ENCODE measurements at regions not wholly inside any gene's neighbourhood (a gene's known extent, or its start where the extent isn't known, plus 50 kb on each side); places are given as distances from the start of the nearest gene placed in this dataset.
A peak's percentile ranks its signal among the peaks of the same experiment; 100 is the strongest.

DNA sequence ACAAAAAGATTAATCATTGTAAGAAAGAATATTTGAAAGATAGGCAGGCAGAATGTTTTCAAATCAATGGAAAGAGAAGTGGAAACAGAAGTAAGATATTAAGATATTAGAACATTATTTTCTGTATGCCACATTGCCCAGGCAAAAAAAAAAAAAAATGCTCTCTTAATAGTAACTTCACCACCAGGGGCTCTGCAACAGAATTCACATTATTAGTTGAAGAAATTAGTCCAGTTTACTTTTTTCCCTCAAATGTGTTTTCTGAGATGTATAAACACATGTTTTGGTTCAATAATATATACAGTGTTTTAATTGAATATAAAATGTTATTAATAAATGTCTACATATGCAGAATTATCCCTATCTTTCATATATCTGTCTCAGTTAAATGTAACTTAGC lies 78.0 kb upstream of the ADAD1 start:
- no peak for DNase-seq (ENCODE audit: low spot score in 2 of 2)
- TF ChIP-seq, protein P1, sequence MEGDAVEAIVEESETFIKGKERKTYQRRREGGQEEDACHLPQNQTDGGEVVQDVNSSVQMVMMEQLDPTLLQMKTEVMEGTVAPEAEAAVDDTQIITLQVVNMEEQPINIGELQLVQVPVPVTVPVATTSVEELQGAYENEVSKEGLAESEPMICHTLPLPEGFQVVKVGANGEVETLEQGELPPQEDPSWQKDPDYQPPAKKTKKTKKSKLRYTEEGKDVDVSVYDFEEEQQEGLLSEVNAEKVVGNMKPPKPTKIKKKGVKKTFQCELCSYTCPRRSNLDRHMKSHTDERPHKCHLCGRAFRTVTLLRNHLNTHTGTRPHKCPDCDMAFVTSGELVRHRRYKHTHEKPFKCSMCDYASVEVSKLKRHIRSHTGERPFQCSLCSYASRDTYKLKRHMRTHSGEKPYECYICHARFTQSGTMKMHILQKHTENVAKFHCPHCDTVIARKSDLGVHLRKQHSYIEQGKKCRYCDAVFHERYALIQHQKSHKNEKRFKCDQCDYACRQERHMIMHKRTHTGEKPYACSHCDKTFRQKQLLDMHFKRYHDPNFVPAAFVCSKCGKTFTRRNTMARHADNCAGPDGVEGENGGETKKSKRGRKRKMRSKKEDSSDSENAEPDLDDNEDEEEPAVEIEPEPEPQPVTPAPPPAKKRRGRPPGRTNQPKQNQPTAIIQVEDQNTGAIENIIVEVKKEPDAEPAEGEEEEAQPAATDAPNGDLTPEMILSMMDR (IDR thresholded peaks at IDR 0.05) = no peak
- Histone ChIP-seq H3K9me3 (no peaks in the 10 kb centered on the region), H3K36me3 (peaks cover 9 to 19% of the 10 kb centered on the region in 2 donors), H3K27ac (no peak overlapping the region), H3K4me3 (no peak overlapping the region), H3K27me3 (no peaks in the 10 kb centered on the region), H3K4me1 (no peaks in the 10 kb centered on the region)
- intact Hi-C loops (cut with DNase I) = no loop called here

DNA sequence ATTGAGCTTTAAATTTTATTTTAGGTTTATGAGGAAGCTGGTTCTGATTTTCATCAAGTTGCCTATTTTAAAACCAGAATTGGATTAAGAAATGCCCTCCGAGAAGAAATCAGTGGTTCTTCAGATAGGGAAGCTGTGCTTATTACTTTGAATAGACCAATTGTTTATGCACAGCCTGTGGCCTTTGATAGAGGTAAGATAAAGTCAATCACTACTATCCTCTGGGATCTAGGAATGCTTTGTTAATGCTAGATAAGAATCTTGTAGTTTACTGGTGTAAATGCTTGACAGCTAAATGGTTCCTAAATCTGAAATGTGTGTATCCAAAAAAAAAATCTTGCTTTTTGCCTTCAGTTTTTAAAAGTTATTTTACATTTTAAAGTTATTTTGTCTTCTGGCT lies 73.0 kb upstream of the ADAD1 start:
- H3K36me3 ChIP-seq = peaks cover 23 to 32% of the 10 kb centered on the region in 2 donors
- H3K4me3 ChIP-seq = no peak overlapping the region
- H3K27ac ChIP-seq = no peak overlapping the region
- DNase-seq (ENCODE audit: low spot score in 2 of 2) = no peak
- H3K9me3 ChIP-seq = no peaks in the 10 kb centered on the region
- intact Hi-C loops (cut with DNase I) = no loop called here
- no peaks in the 10 kb centered on the region for H3K27me3 ChIP-seq
- TF ChIP-seq, protein P1 (IDR thresholded peaks at IDR 0.05) = no peak
- H3K4me1 ChIP-seq = no peaks in the 10 kb centered on the region

DNA sequence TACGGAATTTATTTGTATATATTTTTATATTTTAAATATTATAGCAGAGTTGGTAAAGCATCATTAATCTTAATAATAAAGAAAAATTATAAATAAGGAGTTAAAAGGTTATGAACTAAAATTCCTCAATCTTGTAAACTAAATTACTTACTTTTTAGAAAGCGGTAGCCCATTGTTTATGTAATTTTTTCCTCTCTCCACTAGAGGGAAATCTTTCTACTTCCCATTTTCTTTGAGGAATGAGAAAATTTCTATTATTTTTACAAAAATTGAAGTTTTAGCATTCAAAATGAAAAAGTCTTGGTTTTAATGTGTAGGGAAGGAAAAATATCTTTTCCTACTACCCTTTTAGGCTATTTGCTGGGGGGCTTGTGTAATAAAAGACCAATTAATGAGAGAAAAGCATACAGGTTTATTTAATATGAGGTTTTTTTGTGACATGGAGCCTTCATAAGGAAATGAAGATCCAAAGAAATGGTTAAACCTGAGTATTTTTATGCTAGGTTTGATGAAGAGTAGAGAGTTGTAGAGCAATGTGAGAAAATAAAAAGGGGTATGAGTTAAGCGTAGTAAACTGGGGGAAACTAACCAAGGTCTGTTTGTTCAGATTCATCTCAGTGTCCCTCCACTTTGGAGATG lies 68.7 kb upstream of the ADAD1 start:
- Histone ChIP-seq H3K9me3 (no peaks in the 10 kb centered on the region), H3K36me3 (peaks cover 19 to 35% of the 10 kb centered on the region in 2 donors), H3K4me3 (no peak overlapping the region), H3K27ac (no peak overlapping the region), H3K4me1 (no peaks in the 10 kb centered on the region), H3K27me3 (no peaks in the 10 kb centered on the region)
- intact Hi-C loops (cut with DNase I) = no loop called here
- TF ChIP-seq, protein P1 (IDR thresholded peaks at IDR 0.05) = peak in 2 of 3 experiments; percentile 29 to 47
- no peak for DNase-seq (ENCODE audit: low spot score in 2 of 2)

DNA sequence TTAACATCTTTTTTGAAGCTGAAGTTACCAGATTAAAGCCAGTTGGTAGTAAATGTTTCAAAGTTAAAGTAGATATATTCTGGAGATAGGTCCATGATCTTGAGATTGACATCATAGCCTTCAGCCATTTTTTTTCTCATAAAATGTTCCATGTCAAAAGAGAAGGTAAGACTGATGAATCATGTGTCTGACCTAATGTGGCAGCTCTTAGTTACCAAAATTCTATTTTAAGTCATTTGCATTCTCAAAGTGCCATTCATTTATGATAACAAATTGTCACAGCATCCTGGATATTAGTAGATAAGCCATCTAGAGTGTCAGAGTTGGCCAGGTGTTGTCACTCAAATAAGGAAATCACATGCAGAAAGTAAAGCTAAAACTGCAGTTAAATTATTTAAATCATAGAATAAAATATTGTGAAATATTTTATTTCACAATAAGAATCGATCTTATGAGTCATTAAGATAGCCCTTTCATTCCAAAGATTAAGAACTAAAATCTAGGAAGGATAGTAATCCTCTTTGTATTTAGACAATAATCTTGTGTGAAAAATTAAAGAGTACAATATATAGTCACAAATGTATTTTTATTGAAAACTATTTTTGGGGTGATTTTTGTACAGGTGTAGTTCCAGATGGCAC lies 65.7 kb upstream of the ADAD1 start:
- intact Hi-C loops (cut with DNase I) = no loop called here
- Histone ChIP-seq H3K36me3 (peaks cover 42 to 49% of the 10 kb centered on the region in 2 donors), H3K4me1 (no peaks in the 10 kb centered on the region), H3K27me3 (no peaks in the 10 kb centered on the region), H3K4me3 (no peak overlapping the region), H3K27ac (no peak overlapping the region), H3K9me3 (no peaks in the 10 kb centered on the region)
- TF ChIP-seq, protein P1 (IDR thresholded peaks at IDR 0.05) = no peak
- no peak for DNase-seq (ENCODE audit: low spot score in 2 of 2)

DNA sequence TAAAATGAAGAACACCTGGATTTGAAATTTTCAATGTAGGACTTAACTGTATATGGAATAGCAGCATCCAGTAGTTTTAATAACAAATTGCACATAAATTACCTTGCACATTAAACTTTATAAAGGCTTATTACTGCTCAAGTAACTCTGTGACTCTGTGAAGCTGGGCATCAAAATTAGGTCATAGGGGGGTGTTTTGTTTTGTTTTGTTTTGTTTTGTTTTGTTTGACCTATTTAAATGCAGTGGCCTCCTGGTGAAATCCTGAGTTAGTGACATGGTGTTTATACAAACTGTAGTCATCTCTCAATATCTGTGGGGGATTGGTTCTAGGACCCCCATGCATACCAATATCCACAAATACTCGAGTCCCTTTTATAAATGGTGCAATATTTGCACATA lies 51.9 kb upstream of the ADAD1 start:
- no peaks in the 10 kb centered on the region for H3K4me1 ChIP-seq
- H3K4me3 ChIP-seq = no peak overlapping the region
- intact Hi-C loops (cut with DNase I) = loop anchor here (10.0 kb wide), 1 partner anchor 122 kb away; no protein-coding TSS in a partner anchor
- DNase-seq (ENCODE audit: low spot score in 2 of 2) = no peak
- H3K27me3 ChIP-seq = no peaks in the 10 kb centered on the region
- H3K27ac ChIP-seq = no peak overlapping the region
- TF ChIP-seq, protein P1 (IDR thresholded peaks at IDR 0.05) = no peak
- peaks cover 12 to 36% of the 10 kb centered on the region in 2 donors for H3K36me3 ChIP-seq
- no peaks in the 10 kb centered on the region for H3K9me3 ChIP-seq

Measured in ascending aorta (tissue), 2 donors.